ENCODE measurements at regions not wholly inside any gene's neighbourhood (a gene's known extent, or its start where the extent isn't known, plus 50 kb on each side); places are given as distances from the start of the nearest gene placed in this dataset.

GRCh38 chr2:101538076-101538475 is 63.2 kb upstream of the RFX8 start:
- DNase-seq: no peak
- intact Hi-C loops (cut with micrococcal nuclease): no loop called here
- no peak overlapping the region for H3K27ac Mint-ChIP-seq
- no peak overlapping the region for H3K4me3 Mint-ChIP-seq
- CTCF ChIA-PET: interaction anchor here (0.8 kb wide), 1 partner anchor 188 kb away, joined by 3 read pairs; no protein-coding TSS in a partner anchor
- no peaks in the 10 kb centered on the region for H3K4me1 Mint-ChIP-seq (ENCODE audit: low read depth)
- no peaks in the 10 kb centered on the region for H3K27me3 Mint-ChIP-seq (ENCODE audit: low read depth)
- H3K9me3 Mint-ChIP-seq: no peaks in the 10 kb centered on the region
- no peaks in the 10 kb centered on the region for H3K36me3 Mint-ChIP-seq (ENCODE audit: low read depth)

GRCh38 chr2:101534149-101534611 is 59.3 kb upstream of the RFX8 start:
- no peak overlapping the region for H3K4me3 Mint-ChIP-seq
- no peak for DNase-seq

GRCh38 chr2:101533561-101534148 is 58.7 kb upstream of the RFX8 start:
- no peaks in the 10 kb centered on the region for H3K27me3 Mint-ChIP-seq (ENCODE audit: low read depth)
- DNase-seq: no peak
- no peaks in the 10 kb centered on the region for H3K36me3 Mint-ChIP-seq (ENCODE audit: low read depth)
- intact Hi-C loops (cut with micrococcal nuclease): no loop called here
- H3K9me3 Mint-ChIP-seq: no peaks in the 10 kb centered on the region
- no peak overlapping the region for H3K27ac Mint-ChIP-seq
- no peak overlapping the region for H3K4me3 Mint-ChIP-seq
- CTCF ChIA-PET: no interaction called here
- H3K4me1 Mint-ChIP-seq (ENCODE audit: low read depth): no peaks in the 10 kb centered on the region

More at GRCh38 chr2:101534149-101534611, 59.3 kb upstream of the RFX8 start:
- Mint-ChIP-seq H3K9me3 (no peaks in the 10 kb centered on the region), H3K27me3 (ENCODE audit: low read depth) (no peaks in the 10 kb centered on the region), H3K36me3 (ENCODE audit: low read depth) (no peaks in the 10 kb centered on the region), H3K4me1 (ENCODE audit: low read depth) (no peaks in the 10 kb centered on the region), H3K27ac (no peak overlapping the region)
- CTCF ChIA-PET: interaction anchor here (0.6 to 0.7 kb wide), 2 partner anchors 158 to 211 kb away, joined by 3 to 7 read pairs; no protein-coding TSS in a partner anchor
- intact Hi-C loops (cut with micrococcal nuclease): no loop called here

GRCh38 chr2:101528501-101528900 is 53.6 kb upstream of the RFX8 start:
- no peaks in the 10 kb centered on the region for H3K27me3 Mint-ChIP-seq (ENCODE audit: low read depth)
- no peaks in the 10 kb centered on the region for H3K36me3 Mint-ChIP-seq (ENCODE audit: low read depth)
- DNase-seq: no peak
- no peak overlapping the region for H3K27ac Mint-ChIP-seq
- H3K4me1 Mint-ChIP-seq (ENCODE audit: low read depth): no peaks in the 10 kb centered on the region
- H3K4me3 Mint-ChIP-seq: no peak overlapping the region
- CTCF ChIA-PET: interaction anchor here (1.3 kb wide), 1 partner anchor 109 kb away, joined by 3 read pairs; no protein-coding TSS in a partner anchor
- H3K9me3 Mint-ChIP-seq: no peaks in the 10 kb centered on the region
- intact Hi-C loops (cut with micrococcal nuclease): no loop called here

- DNase-seq: no peak
- CTCF ChIA-PET: no interaction called here
- no peaks in the 10 kb centered on the region for H3K27me3 Mint-ChIP-seq (ENCODE audit: low read depth)
- no peak overlapping the region for H3K4me3 Mint-ChIP-seq
- no peak overlapping the region for H3K27ac Mint-ChIP-seq
- peaks cover 9% of the 10 kb centered on the region for H3K4me1 Mint-ChIP-seq (ENCODE audit: low read depth)
- no peaks in the 10 kb centered on the region for H3K9me3 Mint-ChIP-seq
- no peaks in the 10 kb centered on the region for H3K36me3 Mint-ChIP-seq (ENCODE audit: low read depth)
- intact Hi-C loops (cut with micrococcal nuclease): no loop called here
Observed at GRCh38 chr2:101524806-101525430, 50.0 kb upstream of the RFX8 start.
